HG03575 (cell line): ENCODE measurements at regions not wholly inside any gene's neighbourhood (a gene's known extent, or its start where the extent isn't known, plus 50 kb on each side); places are given as distances from the start of the nearest gene placed in this dataset.
"Not testable (repeated sequence)": the region's sequence is repeated elsewhere in the genome, so short reads cannot be mapped to it uniquely, and the experiment has no call there.

ENCODE experiments used
- ATAC-seq: cut with Tn5 transposase; IDR thresholded peaks from one replicate; pipeline ENCODE4 v1.9.1; 2021; ENCODE audit not compliant: unreplicated experiment, insufficient number of reproducible peaks, low FRiP score; ENCODE audit errors: extremely low read depth

GRCh38 chr2:220744861-220745260, 827.2 kb downstream of the EPHA4 start:
- no peak for ATAC-seq

DNA sequence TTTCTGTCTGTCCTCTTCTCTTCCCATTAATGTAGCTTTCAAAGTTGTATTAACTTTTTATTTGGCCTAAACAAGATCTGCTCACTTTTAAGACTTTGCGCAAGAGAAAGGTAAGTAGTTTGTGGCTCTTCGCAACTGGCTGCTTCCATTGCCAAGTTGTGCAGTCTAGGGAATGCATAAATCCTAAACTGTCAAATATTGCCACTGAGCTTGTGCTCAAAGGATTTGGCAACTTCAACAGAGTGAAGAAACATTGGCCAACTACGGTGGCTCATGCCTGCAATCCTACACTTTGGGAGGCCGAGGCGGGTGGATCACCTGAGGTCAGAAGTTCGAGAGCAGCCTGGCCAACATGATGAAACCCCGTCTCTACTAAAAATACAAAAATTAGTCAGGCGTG, 826.4 kb downstream of the EPHA4 start:
- ATAC-seq = no peak

GRCh38 chr2:220747736-220748135, 824.4 kb downstream of the EPHA4 start:
- no peak for ATAC-seq

DNA sequence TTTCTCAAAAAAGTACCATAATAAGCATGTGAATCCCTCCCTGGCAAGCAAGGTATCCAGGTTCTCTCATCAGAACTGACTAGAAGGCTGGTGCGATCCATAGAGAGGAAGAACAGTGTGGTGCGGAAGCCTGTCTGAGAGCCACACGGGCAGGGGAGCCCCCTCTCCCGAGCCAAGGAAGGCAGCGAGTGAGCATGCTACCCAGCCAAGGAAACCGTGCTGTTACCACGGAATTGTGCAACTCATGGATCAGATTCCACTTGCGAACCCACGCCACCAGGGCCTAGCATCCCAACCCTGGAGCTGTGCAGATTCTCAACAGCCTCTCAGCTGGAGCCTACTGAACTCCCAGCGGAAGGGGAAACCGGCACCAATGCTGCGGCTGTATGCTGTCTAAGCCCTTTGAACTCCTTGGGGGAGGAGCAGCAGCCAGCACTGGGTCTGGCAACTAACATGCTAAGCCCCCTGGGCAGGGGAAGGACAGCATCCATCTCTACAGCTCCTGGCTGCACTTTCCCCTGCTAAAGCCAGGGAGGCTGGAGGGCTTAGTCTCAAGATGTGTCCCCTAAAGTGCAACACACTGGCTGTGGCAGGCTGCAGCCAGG, 823.1 kb downstream of the EPHA4 start:
- no peak for ATAC-seq

- no peak for ATAC-seq
These were observed 818.6 kb downstream of the EPHA4 start for GRCh38 chr2:220753486-220753885.

DNA sequence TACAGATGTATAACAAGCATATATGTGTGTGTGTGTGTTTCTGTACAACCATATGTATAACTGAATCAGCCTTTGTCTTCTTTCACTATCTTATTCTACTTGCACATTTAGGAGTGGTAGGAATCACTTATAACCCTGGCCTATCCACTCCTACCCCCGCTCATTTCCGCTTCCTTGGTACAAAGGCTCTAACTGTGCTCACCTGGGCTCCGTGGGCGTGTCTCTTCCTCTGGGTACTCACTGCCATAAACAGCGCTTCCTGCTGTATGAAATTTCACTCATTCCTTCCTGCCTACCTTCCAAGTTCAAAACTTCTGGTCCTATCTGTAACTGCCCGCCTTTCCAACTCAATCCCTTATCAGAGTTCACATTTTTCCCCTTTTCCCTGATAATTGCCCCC, 815.5 kb downstream of the EPHA4 start:
- ATAC-seq = no peak

DNA sequence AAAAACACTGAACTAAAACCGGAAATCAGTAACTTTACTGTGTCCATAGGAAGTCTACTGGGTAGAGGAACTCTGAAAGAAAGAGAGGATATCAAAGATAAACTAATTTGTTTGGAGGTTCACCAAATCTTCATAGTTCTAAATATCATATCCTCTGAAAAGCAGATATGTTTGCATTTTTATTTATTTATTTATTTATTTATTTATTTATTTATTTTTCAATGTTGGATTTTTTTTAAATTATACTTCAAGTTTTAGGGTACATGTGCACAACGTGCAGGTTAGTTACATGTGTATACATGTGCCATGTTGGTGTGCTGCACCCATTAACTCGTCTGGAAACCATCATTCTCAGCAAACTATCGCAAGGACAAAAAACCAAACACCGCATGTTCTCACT, 813.7 kb downstream of the EPHA4 start:
- ATAC-seq = not testable (repeated sequence)

DNA sequence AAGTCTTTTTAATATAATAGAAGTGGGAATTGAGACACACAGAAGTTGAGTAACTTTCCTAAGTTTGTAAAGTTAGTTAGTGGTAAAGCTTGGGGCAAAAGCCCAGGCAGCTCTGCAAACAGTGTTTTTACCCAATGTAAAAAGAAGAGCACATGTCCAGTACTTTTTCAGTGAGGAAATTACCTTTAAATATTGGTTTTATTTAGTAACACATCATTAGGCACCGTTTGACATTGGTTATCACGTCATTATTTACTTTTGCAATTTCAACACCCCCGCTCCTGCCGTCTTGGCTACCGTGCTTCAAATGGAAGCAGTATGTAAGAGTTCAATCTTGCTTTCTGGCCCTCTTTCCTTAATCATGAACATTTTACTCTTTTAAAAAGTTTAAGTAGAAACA, 807.9 kb downstream of the EPHA4 start:
- no peak for ATAC-seq

GRCh38 chr2:220767591-220768255, 804.4 kb downstream of the EPHA4 start:
- ATAC-seq = no peak

DNA sequence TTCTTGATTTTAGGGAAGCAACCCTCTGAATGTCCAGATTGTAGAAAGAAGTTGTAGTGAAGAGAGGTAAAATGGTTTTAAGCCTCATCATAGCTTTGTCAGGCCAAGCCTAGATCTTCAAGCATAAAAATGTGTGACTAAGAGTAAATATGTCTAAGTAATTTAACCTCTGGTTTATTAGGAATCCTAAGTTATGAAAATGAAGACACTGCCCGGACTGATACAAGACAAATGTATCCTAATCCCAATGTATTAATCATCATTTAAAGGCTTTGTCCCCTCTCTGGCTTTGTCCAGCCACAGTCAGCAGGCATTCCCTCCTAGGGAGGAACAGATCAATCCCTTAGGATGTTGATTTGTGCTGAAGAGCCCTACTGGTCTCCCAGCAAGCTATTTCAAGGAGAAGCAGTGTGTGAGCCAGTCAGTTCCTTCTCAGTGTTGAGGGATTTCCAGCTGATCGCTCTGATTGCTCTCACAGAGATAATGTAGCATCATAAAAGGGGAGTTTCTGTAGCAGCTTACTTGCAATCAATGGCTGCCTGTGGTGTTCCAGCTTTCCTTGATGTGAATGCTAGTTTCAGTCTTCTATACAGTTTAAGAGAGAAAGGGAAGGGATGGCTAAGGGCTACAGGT, 796.1 kb downstream of the EPHA4 start:
- no peak for ATAC-seq

DNA sequence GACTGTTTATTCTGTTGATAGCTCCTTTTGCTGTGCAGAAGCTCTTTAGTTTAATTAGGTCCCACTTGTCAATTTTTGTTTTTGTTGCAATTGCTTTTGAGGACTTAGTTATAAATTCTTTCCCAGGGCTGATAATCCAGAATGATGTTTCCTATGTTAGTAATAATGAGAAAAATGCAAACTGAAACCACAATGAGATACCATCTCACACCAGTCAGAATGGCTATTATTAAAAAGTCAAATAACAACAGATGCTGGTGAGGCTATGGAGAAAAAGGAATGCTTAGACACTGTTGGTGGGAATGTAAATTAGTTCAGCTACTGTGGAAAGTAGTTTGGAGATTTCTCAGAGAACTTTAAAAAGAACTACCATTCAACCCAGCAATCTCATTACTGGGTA, 793.0 kb downstream of the EPHA4 start:
- not testable (repeated sequence) for ATAC-seq

DNA sequence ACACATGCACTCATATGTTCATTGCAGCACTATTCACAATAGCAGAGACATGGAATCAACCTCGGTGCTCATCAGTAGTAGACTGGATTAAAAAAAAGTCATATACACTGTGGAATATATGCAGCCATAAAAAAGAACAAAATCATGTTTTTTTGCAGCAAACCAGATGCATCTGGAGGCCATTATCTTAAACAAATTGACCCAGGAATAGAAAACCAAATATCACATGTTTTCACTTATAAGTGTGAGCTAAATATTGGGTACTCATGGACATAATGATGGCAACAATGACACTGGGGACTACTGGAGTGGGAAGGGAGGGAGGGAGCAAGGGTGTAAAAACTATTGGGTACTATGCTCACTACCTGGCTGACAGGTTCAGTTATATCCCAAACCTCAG, 792.6 kb downstream of the EPHA4 start:
- no peak for ATAC-seq

DNA sequence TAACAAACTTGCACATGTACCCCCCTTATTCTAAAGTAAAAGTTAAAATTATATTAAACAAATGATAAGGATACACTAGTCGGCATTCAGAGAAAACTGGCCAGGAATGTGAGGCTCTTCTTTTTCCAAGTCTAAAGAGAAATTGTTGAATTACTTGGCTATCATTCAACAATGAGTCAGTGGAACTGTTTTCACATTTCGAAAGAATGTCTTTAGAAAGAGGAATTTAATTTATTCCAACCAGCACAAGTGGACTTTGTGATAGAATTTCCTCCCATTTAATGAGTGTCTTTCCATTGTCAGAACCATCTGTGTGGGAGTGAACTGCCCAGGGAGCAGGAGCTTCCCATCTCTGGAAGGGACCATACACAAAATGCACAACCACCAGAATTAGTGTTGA, 792.2 kb downstream of the EPHA4 start:
- ATAC-seq = no peak

DNA sequence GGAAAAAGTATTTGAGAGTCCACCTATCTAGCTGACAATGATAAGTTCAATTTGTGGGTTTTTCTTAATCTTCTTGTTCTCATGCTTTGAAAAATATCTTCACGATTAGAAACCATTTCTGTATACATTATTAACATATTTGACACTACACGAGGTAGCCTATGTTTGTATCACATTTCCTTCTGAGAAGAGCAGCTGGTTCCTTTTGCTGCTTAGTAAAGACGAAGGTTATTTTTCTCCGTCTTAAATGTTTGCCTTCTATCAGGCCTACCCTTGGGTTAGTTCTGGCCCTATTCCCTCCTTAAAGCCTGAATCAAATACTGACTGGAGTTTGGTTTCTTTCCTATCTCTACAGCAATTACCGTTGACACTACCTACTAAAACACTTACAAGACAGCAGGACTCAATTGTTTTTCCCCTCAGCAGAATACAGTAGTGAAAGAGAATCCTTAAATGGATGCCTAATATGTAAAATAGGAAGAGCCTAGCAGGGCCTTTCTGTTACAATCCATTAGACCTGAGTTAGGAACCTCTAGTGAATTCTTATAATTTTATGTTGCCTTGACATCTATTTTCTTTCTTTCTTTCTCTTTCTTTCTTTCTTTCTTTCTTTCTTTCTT, 790.4 kb downstream of the EPHA4 start:
- ATAC-seq = no peak

DNA sequence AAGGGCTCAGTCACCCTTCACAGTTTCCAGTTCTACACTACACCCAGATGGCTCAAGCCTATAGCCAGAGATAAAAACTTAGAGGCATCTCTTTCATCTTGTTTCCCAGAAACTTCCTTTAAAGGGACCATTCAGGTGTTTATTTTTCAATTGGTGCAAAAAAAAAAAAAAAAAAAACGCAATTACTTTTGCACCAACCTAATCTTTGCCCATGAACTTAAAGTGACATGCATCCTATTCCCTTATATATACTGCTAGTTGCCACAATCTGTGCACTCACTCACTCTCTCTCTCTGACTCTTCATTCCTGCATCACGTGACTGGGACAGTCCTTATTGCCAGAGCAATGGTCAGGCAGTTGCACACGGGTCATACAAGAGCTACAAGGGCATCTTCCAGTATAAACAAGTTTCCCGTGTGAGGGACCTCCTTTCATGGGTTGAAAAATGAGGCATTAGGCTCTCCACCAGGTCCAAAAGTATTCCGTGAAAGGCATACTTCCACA, 789.4 kb downstream of the EPHA4 start:
- ATAC-seq = no peak

DNA sequence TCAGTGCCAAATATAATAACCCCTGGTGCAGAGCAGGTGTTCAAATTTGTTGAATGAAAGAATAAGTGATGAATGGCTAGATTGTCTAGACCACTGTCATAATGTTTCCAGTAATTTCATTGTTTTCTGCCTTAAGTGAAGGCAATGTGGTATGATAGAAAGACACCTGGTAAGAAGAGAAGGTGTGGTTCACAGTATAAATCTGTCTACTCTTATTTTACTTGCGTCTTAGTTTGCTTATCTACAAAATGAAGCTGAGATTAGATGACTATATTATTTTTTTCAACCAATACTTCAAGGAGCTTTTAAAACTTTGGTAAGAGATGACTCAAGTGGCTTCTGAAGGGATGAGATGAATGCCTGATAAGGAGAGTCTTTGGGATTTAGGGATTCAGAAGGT, 788.4 kb downstream of the EPHA4 start:
- ATAC-seq = no peak

- ATAC-seq = no peak
These were observed 786.9 kb downstream of the EPHA4 start for GRCh38 chr2:220785178-220785577.

- no peak for ATAC-seq
These were observed 785.9 kb downstream of the EPHA4 start for GRCh38 chr2:220786216-220786615.

DNA sequence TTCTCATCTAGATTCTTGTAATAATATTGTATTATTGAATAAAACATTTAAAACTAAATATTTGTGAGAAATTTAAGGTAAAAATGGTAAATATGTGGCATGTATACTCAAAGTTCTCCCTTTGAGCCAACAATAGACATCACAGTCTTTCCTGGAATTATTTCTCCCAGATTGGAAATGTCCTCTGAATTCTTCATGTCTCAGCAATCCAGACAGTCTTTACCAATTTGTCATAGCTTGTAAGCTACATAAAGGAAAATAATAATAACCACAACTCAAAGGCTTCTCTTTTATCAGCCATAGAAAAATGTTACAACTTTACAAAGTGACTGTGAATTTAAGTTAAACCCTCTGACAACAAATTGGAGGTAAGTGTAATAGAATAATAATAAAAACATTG, 784.9 kb downstream of the EPHA4 start:
- no peak for ATAC-seq

GRCh38 chr2:220789961-220790360, 782.1 kb downstream of the EPHA4 start:
- ATAC-seq = no peak
